ENCODE measurements at regions not wholly inside any gene's neighbourhood (a gene's known extent, or its start where the extent isn't known, plus 50 kb on each side); places are given as distances from the start of the nearest gene placed in this dataset.

- no peak overlapping the region for H3K27ac ChIP-seq
- TF ChIP-seq ZFX (IDR thresholded peaks at IDR 0.05) (no peak), CTCF (conservative IDR thresholded peaks at IDR 0.05) (no peak)
Observed at GRCh38 chr2:42960002-42960841, 167.8 kb upstream of the HAAO start.

DNA sequence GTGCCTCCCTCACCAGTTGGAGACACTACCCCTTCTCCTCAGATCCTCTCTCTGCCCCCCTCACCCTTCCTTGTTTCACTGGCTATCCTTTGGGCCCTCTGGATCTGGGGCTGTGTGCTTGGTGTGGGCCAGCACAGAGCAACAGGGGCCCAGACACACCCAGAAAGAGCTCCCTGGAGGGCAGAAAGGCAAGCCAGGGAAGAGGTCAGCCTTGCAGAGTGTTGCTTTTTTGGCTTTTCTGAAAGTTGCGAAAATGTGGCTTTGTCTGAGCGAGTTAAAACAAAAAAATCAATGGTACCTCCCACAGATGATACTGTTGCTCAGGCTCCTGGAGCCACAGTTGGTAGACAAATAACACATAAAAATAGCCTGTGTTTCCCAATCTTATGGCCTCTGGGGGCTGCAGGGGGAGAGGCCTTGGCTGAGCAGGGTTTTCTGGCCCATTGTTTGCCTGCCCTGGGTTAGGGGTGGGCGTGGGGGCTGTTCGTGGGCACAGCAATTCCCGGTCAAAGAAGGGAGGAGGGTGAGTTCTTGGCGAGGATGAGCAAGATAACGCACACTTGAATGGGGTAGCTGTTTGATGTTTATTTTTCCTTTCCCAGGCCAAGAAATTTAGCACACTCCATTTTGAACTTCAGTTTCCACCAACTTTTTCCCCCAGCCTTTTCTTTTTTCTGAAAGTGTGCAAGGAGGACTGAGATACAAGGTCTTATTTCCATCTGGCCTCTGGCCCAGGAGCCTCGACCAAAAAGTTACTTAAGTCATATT lies 167.0 kb upstream of the HAAO start:
- TF ChIP-seq CTCF (conservative IDR thresholded peaks at IDR 0.05), result no peak
- TF ChIP-seq ZFX (IDR thresholded peaks at IDR 0.05), result no peak
- H3K27ac ChIP-seq, result no peak overlapping the region

GRCh38 chr2:42958741-42959233 lies 166.4 kb upstream of the HAAO start:
- no peak overlapping the region for H3K27ac ChIP-seq

GRCh38 chr2:42957861-42958301 lies 165.5 kb upstream of the HAAO start:
- no peak overlapping the region for H3K27ac ChIP-seq
- no peak for TF ChIP-seq ZFX (IDR thresholded peaks at IDR 0.05)
- no peak for TF ChIP-seq CTCF (conservative IDR thresholded peaks at IDR 0.05)

More at GRCh38 chr2:42958741-42959233, 166.4 kb upstream of the HAAO start:
- TF ChIP-seq ZFX (IDR thresholded peaks at IDR 0.05) (no peak), CTCF (conservative IDR thresholded peaks at IDR 0.05) (no peak)

GRCh38 chr2:42957109-42957860 lies 164.9 kb upstream of the HAAO start:
- no peak overlapping the region for H3K27ac ChIP-seq
- TF ChIP-seq ZFX (IDR thresholded peaks at IDR 0.05), result no peak
- no peak for TF ChIP-seq CTCF (conservative IDR thresholded peaks at IDR 0.05)

- no peak for TF ChIP-seq ZFX (IDR thresholded peaks at IDR 0.05)
- no peak for TF ChIP-seq CTCF (conservative IDR thresholded peaks at IDR 0.05)
- no peak overlapping the region for H3K27ac ChIP-seq
Observed at GRCh38 chr2:42954227-42954962, 162.0 kb upstream of the HAAO start.
